ENCODE measurements at regions not wholly inside any gene's neighbourhood (a gene's known extent, or its start where the extent isn't known, plus 50 kb on each side); places are given as distances from the start of the nearest gene placed in this dataset.

GRCh38 chr2:183937220-183937619, 661.1 kb upstream of the ZNF804A start:
- TF ChIP-seq, protein P1, sequence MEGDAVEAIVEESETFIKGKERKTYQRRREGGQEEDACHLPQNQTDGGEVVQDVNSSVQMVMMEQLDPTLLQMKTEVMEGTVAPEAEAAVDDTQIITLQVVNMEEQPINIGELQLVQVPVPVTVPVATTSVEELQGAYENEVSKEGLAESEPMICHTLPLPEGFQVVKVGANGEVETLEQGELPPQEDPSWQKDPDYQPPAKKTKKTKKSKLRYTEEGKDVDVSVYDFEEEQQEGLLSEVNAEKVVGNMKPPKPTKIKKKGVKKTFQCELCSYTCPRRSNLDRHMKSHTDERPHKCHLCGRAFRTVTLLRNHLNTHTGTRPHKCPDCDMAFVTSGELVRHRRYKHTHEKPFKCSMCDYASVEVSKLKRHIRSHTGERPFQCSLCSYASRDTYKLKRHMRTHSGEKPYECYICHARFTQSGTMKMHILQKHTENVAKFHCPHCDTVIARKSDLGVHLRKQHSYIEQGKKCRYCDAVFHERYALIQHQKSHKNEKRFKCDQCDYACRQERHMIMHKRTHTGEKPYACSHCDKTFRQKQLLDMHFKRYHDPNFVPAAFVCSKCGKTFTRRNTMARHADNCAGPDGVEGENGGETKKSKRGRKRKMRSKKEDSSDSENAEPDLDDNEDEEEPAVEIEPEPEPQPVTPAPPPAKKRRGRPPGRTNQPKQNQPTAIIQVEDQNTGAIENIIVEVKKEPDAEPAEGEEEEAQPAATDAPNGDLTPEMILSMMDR (IDR thresholded peaks at IDR 0.05; ENCODE audit: control insufficient read depth, extremely low read depth, insufficient read depth): no peak
- no peak overlapping the region for H3K4me3 ChIP-seq (ENCODE audit: low read depth, low read length)
- DNase-seq (ENCODE audit: low read depth): no peak

DNA sequence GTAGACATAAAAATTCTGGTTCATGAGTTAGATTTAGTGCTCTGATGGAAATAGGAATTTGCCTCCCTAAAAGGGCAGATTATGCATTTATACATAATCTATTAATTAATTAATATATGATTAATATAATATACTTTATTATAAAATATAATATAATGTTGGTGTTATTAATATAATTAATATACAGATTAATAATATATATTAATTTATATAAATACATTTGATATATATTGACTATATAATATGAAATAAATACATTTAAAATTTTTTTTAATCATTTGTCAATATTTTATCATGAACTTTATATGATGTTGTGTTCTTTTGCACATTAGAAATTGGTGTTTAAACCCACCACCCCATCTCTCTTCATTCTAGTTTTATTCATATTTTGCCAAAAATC, 652.1 kb upstream of the ZNF804A start:
- DNase-seq (ENCODE audit: low read depth): no peak
- TF ChIP-seq, protein P1 (IDR thresholded peaks at IDR 0.05; ENCODE audit: control insufficient read depth, extremely low read depth, insufficient read depth): no peak

DNA sequence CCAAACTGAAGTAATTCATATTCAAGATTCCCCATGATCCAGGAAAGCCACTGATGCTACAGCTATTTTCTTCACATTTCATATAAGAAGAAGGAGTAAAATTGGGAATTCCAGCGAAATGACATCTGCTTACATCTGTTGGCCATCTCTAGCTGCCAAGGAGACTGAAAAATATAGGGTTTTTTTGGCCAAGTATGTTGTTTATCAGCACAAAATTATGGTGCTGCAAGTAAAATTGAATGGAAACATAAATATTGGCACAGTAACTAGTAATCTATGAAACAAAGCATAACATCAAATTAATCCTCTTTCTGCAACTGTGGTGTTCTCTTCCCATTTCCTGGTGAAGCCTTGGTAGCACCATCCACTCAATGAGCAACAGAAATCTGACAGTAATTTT, 649.5 kb upstream of the ZNF804A start:
- H3K4me3 ChIP-seq (ENCODE audit: low read depth, low read length): no peak overlapping the region
- TF ChIP-seq, protein P1 (IDR thresholded peaks at IDR 0.05; ENCODE audit: control insufficient read depth, extremely low read depth, insufficient read depth): no peak
- DNase-seq (ENCODE audit: low read depth): no peak

More for the DNA sequence above, 652.1 kb upstream of the ZNF804A start:
- no peak overlapping the region for H3K4me3 ChIP-seq (ENCODE audit: low read depth, low read length)

GRCh38 chr2:183950673-183951072, 647.7 kb upstream of the ZNF804A start:
- H3K4me3 ChIP-seq (ENCODE audit: low read depth, low read length): no peak overlapping the region
- DNase-seq (ENCODE audit: low read depth): no peak
- TF ChIP-seq, protein P1 (IDR thresholded peaks at IDR 0.05; ENCODE audit: control insufficient read depth, extremely low read depth, insufficient read depth): no peak

- DNase-seq (ENCODE audit: low read depth): peak; percentile 30
- no peak overlapping the region for H3K4me3 ChIP-seq (ENCODE audit: low read depth, low read length)
- TF ChIP-seq, protein P1 (IDR thresholded peaks at IDR 0.05; ENCODE audit: control insufficient read depth, extremely low read depth, insufficient read depth): no peak
Measured at GRCh38 chr2:183951630-183952029, 646.7 kb upstream of the ZNF804A start.

DNA sequence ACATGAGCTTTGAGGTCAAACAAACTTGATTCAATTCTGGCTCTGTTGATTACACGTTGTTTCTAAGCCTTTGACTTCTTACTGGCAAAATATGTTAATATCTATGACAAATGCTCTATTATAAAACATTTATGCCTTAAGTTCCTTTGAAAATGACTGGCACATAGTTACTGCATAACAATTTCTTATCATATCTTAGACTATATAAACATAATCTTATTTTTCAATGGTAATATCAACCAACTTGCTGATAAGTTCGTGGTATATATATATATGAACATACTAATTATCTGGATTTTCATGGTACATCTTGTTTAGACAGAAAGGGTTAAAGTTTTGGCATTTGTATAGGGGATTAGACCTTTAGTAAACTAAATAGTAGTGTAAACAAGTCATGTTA, 645.6 kb upstream of the ZNF804A start:
- DNase-seq (ENCODE audit: low read depth): no peak
- no peak overlapping the region for H3K4me3 ChIP-seq (ENCODE audit: low read depth, low read length)
- TF ChIP-seq, protein P1 (IDR thresholded peaks at IDR 0.05; ENCODE audit: control insufficient read depth, extremely low read depth, insufficient read depth): no peak

DNA sequence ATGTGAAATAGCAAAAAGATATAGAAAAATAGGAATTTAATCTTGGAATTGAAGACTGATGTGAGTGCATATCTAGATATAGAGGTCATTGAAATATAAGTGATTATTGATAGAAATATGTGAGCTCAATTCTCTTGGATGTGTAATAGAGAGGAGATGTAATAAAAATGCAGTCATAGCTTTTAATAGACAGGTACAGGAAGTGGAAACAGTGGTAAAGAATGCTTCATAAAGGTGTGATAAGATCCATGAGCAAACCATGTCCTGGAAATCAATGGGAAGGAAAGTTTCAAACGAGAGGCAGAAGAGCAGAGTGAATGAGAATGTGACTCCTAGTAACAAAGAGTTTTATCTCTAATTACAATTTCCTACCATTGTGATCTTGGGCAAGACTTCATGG, 634.7 kb upstream of the ZNF804A start:
- no peak overlapping the region for H3K4me3 ChIP-seq (ENCODE audit: low read depth, low read length)
- no peak for DNase-seq (ENCODE audit: low read depth)
- TF ChIP-seq, protein P1 (IDR thresholded peaks at IDR 0.05; ENCODE audit: control insufficient read depth, extremely low read depth, insufficient read depth): no peak

Data from LNCaP clone FGC (cell line).